ENCODE measurements at regions not wholly inside any gene's neighbourhood (a gene's known extent, or its start where the extent isn't known, plus 50 kb on each side); places are given as distances from the start of the nearest gene placed in this dataset.

- DNase-seq = no peak
Measured at GRCh38 chrX:13099121-13099520, 54.7 kb upstream of the FAM9C start.

DNA sequence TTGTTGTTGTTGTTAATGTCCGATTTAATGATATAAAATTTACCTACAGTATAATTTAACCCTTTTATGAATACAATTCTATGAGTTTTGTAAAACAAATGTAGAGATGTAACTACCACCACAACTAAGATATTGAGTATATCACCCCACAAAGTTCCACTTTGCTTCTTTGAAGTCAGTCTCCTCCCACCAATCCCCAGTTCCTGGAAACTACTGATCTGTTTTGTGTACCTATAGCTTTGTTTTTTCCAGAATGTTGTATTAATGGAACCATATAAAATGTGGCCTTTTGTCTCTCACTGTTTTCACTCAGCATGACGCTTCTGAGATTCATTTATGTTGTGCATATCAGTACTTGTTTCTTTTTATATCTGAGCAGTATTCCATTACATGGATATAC, 52.3 kb upstream of the FAM9C start:
- no peak for DNase-seq

- DNase-seq = no peak
Measured at GRCh38 chrX:13094828-13095341, 50.5 kb upstream of the FAM9C start.

- DNase-seq = no peak
Measured at GRCh38 chrX:13094374-13094773, 50.0 kb upstream of the FAM9C start.
